MCF 10A (cell line): ENCODE measurements at regions not wholly inside any gene's neighbourhood (a gene's known extent, or its start where the extent isn't known, plus 50 kb on each side); places are given as distances from the start of the nearest gene placed in this dataset.

Experiments
- BruUV-seq: library from RNA; stranded (reverse); fragments of 400-500 nt; replicated peaks from 2 replicates; lab custom pipeline; 2021; lab: Mats Ljungman, UMichigan
- CTCF ChIA-PET: fragments of 300-600 bp; sonication (Branson Sonifier 250); formaldehyde crosslinking; extraction: SDS; loops from one replicate; lab custom pipeline; 2021; ENCODE audit warnings: antibody characterized with exemption, inconsistent platforms; lab: Yijun Ruan, JAX
- POLR2A ChIA-PET: fragments of 300-600, 350-650 bp; sonication (Branson Sonifier 250); formaldehyde crosslinking; extraction: SDS; loops from one replicate; lab custom pipeline; 2020; ENCODE audit warnings: antibody characterized with exemption, inconsistent platforms; lab: Yijun Ruan, JAX
- DNase-seq: peaks from one replicate; pipeline ENCODE4 v3.0.0-alpha.2; 2018; ENCODE audit not compliant: unreplicated experiment
- H3K27ac Mint-ChIP-seq: one replicate; pipeline ENCODE4 v1.8.0; 2022; ENCODE audit warnings: mild to moderate bottlenecking, low read depth, mixed read lengths; ENCODE audit not compliant: unreplicated experiment
- H3K27me3 Mint-ChIP-seq: one replicate; pipeline ENCODE4 v1.8.0; 2022; ENCODE audit warnings: mixed read lengths; ENCODE audit not compliant: insufficient read depth, unreplicated experiment
- H3K36me3 Mint-ChIP-seq: one replicate; pipeline ENCODE4 v1.8.0; 2022; ENCODE audit warnings: mild to moderate bottlenecking, moderate library complexity, mixed read lengths; ENCODE audit not compliant: insufficient read depth, unreplicated experiment
- H3K4me1 Mint-ChIP-seq: one replicate; pipeline ENCODE4 v1.8.0; 2022; ENCODE audit warnings: mixed read lengths; ENCODE audit not compliant: insufficient read depth, unreplicated experiment
- H3K4me3 Mint-ChIP-seq: one replicate; pipeline ENCODE4 v1.8.0; 2022; ENCODE audit warnings: mild to moderate bottlenecking, moderate library complexity, mixed read lengths; ENCODE audit not compliant: unreplicated experiment
- H3K9me3 Mint-ChIP-seq: one replicate; pipeline ENCODE4 v1.8.0; 2022; ENCODE audit warnings: mixed read lengths; ENCODE audit not compliant: unreplicated experiment
- CTCF ChIP-seq: fragments of 200-600 bp; IDR thresholded peaks from one replicate; pipeline ENCODE4 v1.8.0; 2022; ENCODE audit warnings: antibody characterized with exemption, mild to moderate bottlenecking; ENCODE audit not compliant: unreplicated experiment
- intact Hi-C: fragments of 100-400 bp; cut with micrococcal nuclease; formaldehyde crosslinking; loops from 2 replicates; pipeline ENCODE4 v1.14.1; 2022

GRCh38 chr9:118782790-118783463, 586.3 kb downstream of the BRINP1 start:
- ChIA-PET POLR2A (no interaction called here), CTCF (interaction anchor here (0.7 to 0.9 kb wide), 2 partner anchors 10 to 341 kb away, joined by 3 read pairs; no protein-coding TSS in a partner anchor)
- TF ChIP-seq CTCF, result no peak
- Mint-ChIP-seq H3K4me3 (no peak overlapping the region), H3K27me3 (no peaks in the 10 kb centered on the region), H3K36me3 (no peaks in the 10 kb centered on the region), H3K27ac (no peak overlapping the region), H3K9me3 (peaks cover 7% of the 10 kb centered on the region), H3K4me1 (no peaks in the 10 kb centered on the region)
- no TSS peak for BruUV-seq
- no peak for DNase-seq
- intact Hi-C loops, result no loop called here

GRCh38 chr9:118784033-118784432, 585.2 kb downstream of the BRINP1 start:
- no TSS peak for BruUV-seq
- H3K36me3 Mint-ChIP-seq, result no peaks in the 10 kb centered on the region

GRCh38 chr9:118785456-118785855, 583.8 kb downstream of the BRINP1 start:
- no peaks in the 10 kb centered on the region for H3K36me3 Mint-ChIP-seq
- H3K27me3 Mint-ChIP-seq, result no peaks in the 10 kb centered on the region
- H3K4me3 Mint-ChIP-seq, result no peak overlapping the region
- H3K9me3 Mint-ChIP-seq, result peaks cover 12% of the 10 kb centered on the region
- no peak for DNase-seq
- POLR2A ChIA-PET, result no interaction called here
- CTCF ChIA-PET, result no interaction called here
- H3K4me1 Mint-ChIP-seq, result no peaks in the 10 kb centered on the region
- intact Hi-C loops, result no loop called here
- no peak overlapping the region for H3K27ac Mint-ChIP-seq
- TF ChIP-seq CTCF, result no peak
- no TSS peak for BruUV-seq

More at GRCh38 chr9:118784033-118784432, 585.2 kb downstream of the BRINP1 start:
- intact Hi-C loops, result no loop called here
- Mint-ChIP-seq H3K9me3 (peaks cover 7% of the 10 kb centered on the region), H3K4me3 (no peak overlapping the region), H3K27ac (no peak overlapping the region), H3K27me3 (no peaks in the 10 kb centered on the region), H3K4me1 (no peaks in the 10 kb centered on the region)
- no peak for DNase-seq
- ChIA-PET CTCF (interaction anchor here (0.8 kb wide), 1 partner anchor 655 kb away, joined by 3 read pairs; no protein-coding TSS in a partner anchor), POLR2A (interaction anchor here (0.6 kb wide), 1 partner anchor 165 kb away, joined by 3 read pairs; no protein-coding TSS in a partner anchor)
- TF ChIP-seq CTCF, result no peak

- Mint-ChIP-seq H3K27ac (no peak overlapping the region), H3K4me3 (no peak overlapping the region), H3K27me3 (no peaks in the 10 kb centered on the region), H3K4me1 (no peaks in the 10 kb centered on the region), H3K9me3 (peaks cover 16% of the 10 kb centered on the region), H3K36me3 (no peaks in the 10 kb centered on the region)
- intact Hi-C loops, result no loop called here
- CTCF ChIA-PET, result interaction anchor here (0.6 to 1.0 kb wide), 2 partner anchors 21 to 859 kb away, joined by 3 read pairs; no protein-coding TSS in a partner anchor
- no peak for DNase-seq
- TF ChIP-seq CTCF, result no peak
- BruUV-seq, result no TSS peak
- POLR2A ChIA-PET, result no interaction called here
These were observed 582.4 kb downstream of the BRINP1 start for GRCh38 chr9:118786877-118787276.
